ENCODE measurements at regions not wholly inside any gene's neighbourhood (a gene's known extent, or its start where the extent isn't known, plus 50 kb on each side); places are given as distances from the start of the nearest gene placed in this dataset.

- DNase-seq (ENCODE audit: low spot score), result no peak
Observed at GRCh38 chr18:29307982-29308381, 1131.1 kb upstream of the CDH2 start.

GRCh38 chr18:29307231-29307630, 1130.3 kb upstream of the CDH2 start:
- DNase-seq (ENCODE audit: low spot score), result no peak
- H3K4me1 ChIP-seq (ENCODE audit: insufficient read depth), result no peaks in the 10 kb centered on the region
- H4K20me1 ChIP-seq (ENCODE audit: insufficient read depth, poor library complexity, severe bottlenecking), result no peaks in the 10 kb centered on the region
- WGBS (ENCODE audit: low lambda C conversion rate, missing lambda C conversion rate), result 96% methylated on average over 2 of the region's 2 CpGs
- H3K4me2 ChIP-seq, result no peak overlapping the region
- no peak overlapping the region for H3K4me3 ChIP-seq
- H3K27ac ChIP-seq, result no peak overlapping the region
- H3K9me3 ChIP-seq (ENCODE audit: low read depth), result no peaks in the 10 kb centered on the region
- H3K9me2 ChIP-seq (replicated peaks; ENCODE audit: insufficient read depth), result no peaks in the 10 kb centered on the region
- no peak overlapping the region for H2AFZ ChIP-seq
- H3K36me3 ChIP-seq (replicated peaks; ENCODE audit: insufficient read depth, low read depth), result no peaks in the 10 kb centered on the region
- no peaks in the 10 kb centered on the region for H3K79me2 ChIP-seq
- H3K27me3 ChIP-seq, result no peaks in the 10 kb centered on the region
- no peak for TF ChIP-seq EZH2 (IDR thresholded peaks at IDR 0.05; ENCODE audit: borderline replicate concordance)
- TF ChIP-seq CTCF (IDR thresholded peaks at IDR 0.05; ENCODE audit: poor library complexity), result no peak
- TF ChIP-seq EZH2phosphoT487 (IDR thresholded peaks at IDR 0.05; ENCODE audit: low read depth, severe bottlenecking, unreplicated experiment), result no peak

More at GRCh38 chr18:29307982-29308381, 1131.1 kb upstream of the CDH2 start:
- H3K9me3 ChIP-seq (ENCODE audit: low read depth), result no peaks in the 10 kb centered on the region
- no peak overlapping the region for H3K27ac ChIP-seq
- no peak overlapping the region for H3K4me3 ChIP-seq
- no peaks in the 10 kb centered on the region for H3K79me2 ChIP-seq
- no peak overlapping the region for H2AFZ ChIP-seq
- no peak overlapping the region for H3K4me2 ChIP-seq
- no peaks in the 10 kb centered on the region for H3K4me1 ChIP-seq (ENCODE audit: insufficient read depth)
- no peaks in the 10 kb centered on the region for H3K36me3 ChIP-seq (replicated peaks; ENCODE audit: insufficient read depth, low read depth)
- no peaks in the 10 kb centered on the region for H4K20me1 ChIP-seq (ENCODE audit: insufficient read depth, poor library complexity, severe bottlenecking)
- 80% methylated on average over 1 of the region's 1 CpG for WGBS (ENCODE audit: low lambda C conversion rate, missing lambda C conversion rate)
- TF ChIP-seq EZH2 (IDR thresholded peaks at IDR 0.05; ENCODE audit: borderline replicate concordance) (no peak), CTCF (IDR thresholded peaks at IDR 0.05; ENCODE audit: poor library complexity) (no peak), EZH2phosphoT487 (IDR thresholded peaks at IDR 0.05; ENCODE audit: low read depth, severe bottlenecking, unreplicated experiment) (no peak)
- no peaks in the 10 kb centered on the region for H3K27me3 ChIP-seq
- H3K9me2 ChIP-seq (replicated peaks; ENCODE audit: insufficient read depth), result no peaks in the 10 kb centered on the region

- DNase-seq (ENCODE audit: low spot score), result no peak
- Histone ChIP-seq H3K27me3 (no peaks in the 10 kb centered on the region), H3K4me3 (no peak overlapping the region), H3K36me3 (replicated peaks; ENCODE audit: insufficient read depth, low read depth) (no peaks in the 10 kb centered on the region), H3K27ac (no peak overlapping the region), H4K20me1 (ENCODE audit: insufficient read depth, poor library complexity, severe bottlenecking) (no peaks in the 10 kb centered on the region), H3K4me1 (ENCODE audit: insufficient read depth) (no peaks in the 10 kb centered on the region), H3K79me2 (no peaks in the 10 kb centered on the region), H2AFZ (no peak overlapping the region), H3K9me2 (replicated peaks; ENCODE audit: insufficient read depth) (no peaks in the 10 kb centered on the region), H3K9me3 (ENCODE audit: low read depth) (no peaks in the 10 kb centered on the region), H3K4me2 (no peak overlapping the region)
- no peak for TF ChIP-seq EZH2 (IDR thresholded peaks at IDR 0.05; ENCODE audit: borderline replicate concordance)
- no peak for TF ChIP-seq CTCF (IDR thresholded peaks at IDR 0.05; ENCODE audit: poor library complexity)
- TF ChIP-seq EZH2phosphoT487 (IDR thresholded peaks at IDR 0.05; ENCODE audit: low read depth, severe bottlenecking, unreplicated experiment), result no peak
- 59% methylated on average over 3 of the region's 3 CpGs for WGBS (ENCODE audit: low lambda C conversion rate, missing lambda C conversion rate)
Observed at GRCh38 chr18:29305516-29305915, 1128.6 kb upstream of the CDH2 start.

GRCh38 chr18:29301048-29301447, 1124.1 kb upstream of the CDH2 start:
- H2AFZ ChIP-seq, result no peak overlapping the region
- TF ChIP-seq EZH2 (IDR thresholded peaks at IDR 0.05; ENCODE audit: borderline replicate concordance) (no peak), CTCF (IDR thresholded peaks at IDR 0.05; ENCODE audit: poor library complexity) (no peak), EZH2phosphoT487 (IDR thresholded peaks at IDR 0.05; ENCODE audit: low read depth, severe bottlenecking, unreplicated experiment) (no peak)
- no peak overlapping the region for H3K4me2 ChIP-seq
- 93% methylated on average over 3 of the region's 3 CpGs for WGBS (ENCODE audit: low lambda C conversion rate, missing lambda C conversion rate)
- H3K27me3 ChIP-seq, result no peaks in the 10 kb centered on the region
- no peaks in the 10 kb centered on the region for H3K36me3 ChIP-seq (replicated peaks; ENCODE audit: insufficient read depth, low read depth)
- H4K20me1 ChIP-seq (ENCODE audit: insufficient read depth, poor library complexity, severe bottlenecking), result no peaks in the 10 kb centered on the region
- H3K9me3 ChIP-seq (ENCODE audit: low read depth), result no peaks in the 10 kb centered on the region
- no peaks in the 10 kb centered on the region for H3K79me2 ChIP-seq
- H3K9me2 ChIP-seq (replicated peaks; ENCODE audit: insufficient read depth), result no peaks in the 10 kb centered on the region
- H3K4me1 ChIP-seq (ENCODE audit: insufficient read depth), result no peaks in the 10 kb centered on the region
- H3K4me3 ChIP-seq, result no peak overlapping the region
- no peak overlapping the region for H3K27ac ChIP-seq
- no peak for DNase-seq (ENCODE audit: low spot score)

Data from hepatocyte (in vitro differentiated cells).